SH-SY5Y (cell line): ENCODE measurements at regions not wholly inside any gene's neighbourhood (a gene's known extent, or its start where the extent isn't known, plus 50 kb on each side); places are given as distances from the start of the nearest gene placed in this dataset.

ENCODE experiments used
- GATA2 ChIP-seq: IDR thresholded peaks from 2 replicates; pipeline ENCODE4 v1.6.1; 2011; ENCODE audit warnings: mild to moderate bottlenecking, low read depth, low read length
- GATA3 ChIP-seq: IDR thresholded peaks from 2 replicates; pipeline ENCODE4 v1.6.1; 2011; ENCODE audit warnings: low read depth, mild to moderate bottlenecking, low read length, moderate library complexity

- TF ChIP-seq GATA3 (no peak), GATA2 (no peak)
Measured at GRCh38 chr13:97548711-97549110, 114.7 kb downstream of the RAP2A start.
